SK-N-SH (cell line): ENCODE measurements at regions not wholly inside any gene's neighbourhood (a gene's known extent, or its start where the extent isn't known, plus 50 kb on each side); places are given as distances from the start of the nearest gene placed in this dataset.

Experiments used
- CTCF ChIA-PET: fragments of 300-600, 350-600 bp; formaldehyde crosslinking; extraction: SDS; loops from one replicate; lab custom pipeline; 2021; lab: Yijun Ruan, JAX
- POLR2A ChIA-PET: fragments of 350-600 bp; sonication (Branson Sonifier 250); formaldehyde crosslinking; extraction: SDS; loops from one replicate; lab custom pipeline; 2020; ENCODE audit warnings: antibody characterized with exemption, inconsistent platforms; lab: Yijun Ruan, JAX
- DNase-seq: peaks from one replicate; pipeline ENCODE4 v3.0.0; 2012
- H2AFZ ChIP-seq: fragments of 200-600 bp; sonication (generic); 2 replicates; pipeline ENCODE4 v1.8.1; 2016; ENCODE audit warnings: antibody characterized with exemption, mild to moderate bottlenecking, low read depth
- H3F3A ChIP-seq: fragments of 200-600 bp; sonication (generic); replicated peaks from 2 replicates; pipeline ENCODE3; 2016; ENCODE audit warnings: antibody characterized with exemption, mild to moderate bottlenecking; ENCODE audit not compliant: insufficient read depth
- H3K27ac ChIP-seq, 2 experiments: fragments of 200-500 bp in 1 of 2; fragments of 200-600 bp in 1 of 2; sonication (Bioruptor generic) in 1 of 2; sonication (generic), shearing (Covaris generic) in 1 of 2; 2 replicates each; pipeline versions ENCODE4 v1.5.1 to v1.6.1; 2014 to 2016; ENCODE audit warnings: low read depth in 2 of 2, inconsistent platforms in 1 of 2, low read length in 1 of 2, mild to moderate bottlenecking in 1 of 2, mixed read lengths in 1 of 2
- H3K27me3 ChIP-seq: fragments of 200-600 bp; sonication (generic), shearing (Covaris generic); 2 replicates; pipeline ENCODE4 v1.6.1; 2016; ENCODE audit warnings: mixed run types; ENCODE audit not compliant: insufficient read depth
- H3K36me3 ChIP-seq, 2 experiments: fragments of 200-500 bp in 1 of 2; fragments of 200-600 bp in 1 of 2; sonication (Bioruptor generic) in 1 of 2; sonication (generic) in 1 of 2; replicated peaks in 1 of 2; 2 replicates each; pipeline versions ENCODE3 to v1.5.1; 2014 to 2016; ENCODE audit warnings: low read length in 1 of 2, mild to moderate bottlenecking in 1 of 2; ENCODE audit not compliant: insufficient read depth in 2 of 2, control insufficient read depth in 1 of 2
- H3K4me1 ChIP-seq, 2 experiments: fragments of 200-500 bp in 1 of 2; fragments of 200-600 bp in 1 of 2; sonication (Bioruptor generic) in 1 of 2; sonication (generic), shearing (Covaris generic) in 1 of 2; 2 replicates each; pipeline versions ENCODE4 v1.5.1 to v1.6.1; 2014 to 2016; ENCODE audit warnings: low read depth in 1 of 2, low read length in 1 of 2, mixed run types in 1 of 2; ENCODE audit not compliant: insufficient read depth in 2 of 2, control insufficient read depth in 1 of 2
- H3K4me2 ChIP-seq: fragments of 200-600 bp; sonication (generic), shearing (Covaris generic); 2 replicates; pipeline ENCODE4 v1.6.1; 2017; ENCODE audit warnings: mixed run types
- H3K4me3 ChIP-seq, 2 experiments: fragments of 200-500 bp in 1 of 2; fragments of 200-600 bp in 1 of 2; sonication (Bioruptor generic) in 1 of 2; sonication (generic), shearing (Covaris generic) in 1 of 2; 2 replicates each; pipeline versions ENCODE4 v1.5.1 to v1.8.1; 2014 to 2016; ENCODE audit warnings: low read depth in 2 of 2, inconsistent platforms in 1 of 2, low read length in 1 of 2, mild to moderate bottlenecking in 1 of 2, mixed read lengths in 1 of 2, moderate library complexity in 1 of 2
- H3K79me2 ChIP-seq: fragments of 200-600 bp; sonication (generic); 2 replicates; pipeline ENCODE4 v1.8.1; 2017; ENCODE audit warnings: mild to moderate bottlenecking; ENCODE audit not compliant: insufficient read depth
- H3K9ac ChIP-seq: fragments of 200-600 bp; sonication (generic); 2 replicates; pipeline ENCODE4 v1.6.1; 2017; ENCODE audit warnings: mixed run types
- H3K9me2 ChIP-seq: fragments of 200-600 bp; sonication (generic); 2 replicates; pipeline ENCODE4 v1.6.1; 2017; ENCODE audit warnings: mixed run types
- H3K9me3 ChIP-seq: fragments of 200-600 bp; sonication (generic); 2 replicates; pipeline ENCODE4 v1.6.1; 2017; ENCODE audit warnings: mixed run types, mild to moderate bottlenecking, moderate library complexity
- H4K20me1 ChIP-seq: fragments of 200-600 bp; sonication (generic); 2 replicates; pipeline ENCODE4 v1.6.1; 2017; ENCODE audit warnings: mild to moderate bottlenecking, mixed run types; ENCODE audit not compliant: insufficient read depth
- CTCF ChIP-seq: fragments of 200-600 bp; sonication (generic); IDR thresholded peaks from 2 replicates; pipeline ENCODE4 v1.6.1; 2017; ENCODE audit warnings: antibody characterized with exemption, mild to moderate bottlenecking, moderate library complexity
- EP300 ChIP-seq, 2 experiments: IDR thresholded peaks; 2 replicates each; pipeline versions ENCODE4 v1.4.0 to v1.6.1; 2012; ENCODE audit warnings: borderline replicate concordance in 1 of 2, low read depth in 1 of 2, low read length in 1 of 2
- FOXJ3 ChIP-seq: sonication (generic); formaldehyde crosslinking; IDR thresholded peaks from 2 replicates; pipeline ENCODE4 v1.5.1; 2020; ENCODE audit warnings: mild to moderate bottlenecking, missing genetic modification reagents
- MAX ChIP-seq: IDR thresholded peaks from 2 replicates; pipeline ENCODE4 v1.4.0; 2012; ENCODE audit warnings: low read depth
- REST ChIP-seq: IDR thresholded peaks from 2 replicates; pipeline ENCODE4 v1.6.1; 2012; ENCODE audit warnings: mild to moderate bottlenecking, low read depth, low read length, moderate library complexity
- SMC3 ChIP-seq: IDR thresholded peaks from 2 replicates; pipeline ENCODE4 v1.6.1; 2012; ENCODE audit warnings: low read depth, low read length, improper control_type of control experiment
- TAF1 ChIP-seq: IDR thresholded peaks from 2 replicates; pipeline ENCODE4 v1.6.1; 2012; ENCODE audit warnings: low read depth, mild to moderate bottlenecking, low read length, moderate library complexity, borderline replicate concordance
- ZBTB33 ChIP-seq: IDR thresholded peaks from 2 replicates; pipeline ENCODE4 v1.4.0; 2012; ENCODE audit warnings: low read depth, borderline replicate concordance
- WGBS: methylation state at CpG from one replicate; pipeline ENCODE4 v1.1.6; 2017; ENCODE audit warnings: low lambda C conversion rate; 5-methylcytosine and 5-hydroxymethylcytosine counted together

GRCh38 chr11:80146232-80146631 is 705.4 kb upstream of the TENM4 start:
- WGBS = 48% methylated on average over 6 of the region's 6 CpGs
- CTCF ChIA-PET = interaction anchor here (0.9 to 1.0 kb wide), 2 partner anchors 9 to 10 kb away, joined by 3 read pairs; no protein-coding TSS in a partner anchor
- H3K9me2 ChIP-seq = no peaks in the 10 kb centered on the region

GRCh38 chr11:80144897-80145594 is 704.2 kb upstream of the TENM4 start:
- H3K27ac ChIP-seq = no peak overlapping the region
- no peak for DNase-seq
- H3K9ac ChIP-seq = no peak overlapping the region
- H3K36me3 ChIP-seq = no peaks in the 10 kb centered on the region
- WGBS = 43% methylated on average over 2 of the region's 2 CpGs
- no peaks in the 10 kb centered on the region for H3F3A ChIP-seq
- no peaks in the 10 kb centered on the region for H3K79me2 ChIP-seq
- H3K27me3 ChIP-seq = 0 out of 2 replicates have a peak, but pooled peaks cover 8% of the 10 kb centered on the region
- no peaks in the 10 kb centered on the region for H3K9me2 ChIP-seq
- CTCF ChIA-PET = interaction anchor here (1.5 kb wide), 1 partner anchor 11 kb away, joined by 4 read pairs; no protein-coding TSS in a partner anchor
- POLR2A ChIA-PET = no interaction called here
- no peaks in the 10 kb centered on the region for H4K20me1 ChIP-seq
- no peak overlapping the region for H3K4me3 ChIP-seq
- no peak overlapping the region for H3K4me2 ChIP-seq
- no peak overlapping the region for H2AFZ ChIP-seq
- no peaks in the 10 kb centered on the region for H3K4me1 ChIP-seq
- H3K9me3 ChIP-seq = no peaks in the 10 kb centered on the region
- TF ChIP-seq CTCF (no peak), TAF1 (no peak), MAX (no peak), FOXJ3 (CRISPR knock-in tag) (no peak), REST (no peak), ZBTB33 (no peak)

More at GRCh38 chr11:80146232-80146631, 705.4 kb upstream of the TENM4 start:
- H3K27me3 ChIP-seq = 0 out of 2 replicates have a peak, but pooled peaks cover 8% of the 10 kb centered on the region
- no peak overlapping the region for H3K4me3 ChIP-seq
- no peak overlapping the region for H3K4me2 ChIP-seq
- H3K27ac ChIP-seq = no peak overlapping the region
- H4K20me1 ChIP-seq = no peaks in the 10 kb centered on the region
- H2AFZ ChIP-seq = no peak overlapping the region
- DNase-seq = no peak
- no peaks in the 10 kb centered on the region for H3K9me3 ChIP-seq
- H3K4me1 ChIP-seq = no peaks in the 10 kb centered on the region
- no peaks in the 10 kb centered on the region for H3F3A ChIP-seq
- H3K9ac ChIP-seq = no peak overlapping the region
- POLR2A ChIA-PET = no interaction called here
- H3K36me3 ChIP-seq = no peaks in the 10 kb centered on the region
- no peaks in the 10 kb centered on the region for H3K79me2 ChIP-seq
- TF ChIP-seq SMC3 (no peak), REST (no peak), EP300 (IDR thresholded peaks at IDR 0.05; ENCODE audit: borderline replicate concordance in 1 of 2, low read depth in 1 of 2, low read length in 1 of 2) (no peak), FOXJ3 (CRISPR knock-in tag) (no peak)
